Stimulated activated CD4-positive, alpha-beta T cell treated with anti-CD3 and anti-CD28 coated beads, TNF-alpha, amount 100 ng/mL, for 48 hours (primary cell): ENCODE measurements at regions not wholly inside any gene's neighbourhood (a gene's known extent, or its start where the extent isn't known, plus 50 kb on each side); places are given as distances from the start of the nearest gene placed in this dataset.

ENCODE experiments used
- DNase-seq, 3 donors: peaks; one replicate each; pipeline ENCODE4 v3.0.0-alpha.2; 2020; ENCODE audit warnings: low read depth in 3 of 3

DNA sequence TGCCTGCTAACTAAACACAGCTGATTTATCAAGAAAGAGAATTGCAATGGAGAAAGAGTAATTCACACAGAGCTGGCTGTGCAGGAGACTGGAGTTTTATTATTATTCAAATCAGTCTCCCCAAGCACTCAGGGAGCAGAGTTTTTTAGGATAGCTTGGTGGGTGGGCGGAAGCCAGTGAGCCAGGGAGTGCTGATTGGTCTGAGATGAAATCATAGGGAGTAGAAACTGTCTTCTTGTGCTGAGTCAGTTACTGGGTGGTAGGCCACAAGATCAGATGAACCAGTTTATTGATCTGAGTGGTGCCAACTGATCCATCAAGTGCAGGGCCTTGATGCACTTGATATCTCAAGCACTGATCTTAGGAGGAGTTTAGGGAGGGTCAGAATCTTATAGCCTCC, 891.9 kb upstream of the CADM2 start:
- DNase-seq, result no peak

DNA sequence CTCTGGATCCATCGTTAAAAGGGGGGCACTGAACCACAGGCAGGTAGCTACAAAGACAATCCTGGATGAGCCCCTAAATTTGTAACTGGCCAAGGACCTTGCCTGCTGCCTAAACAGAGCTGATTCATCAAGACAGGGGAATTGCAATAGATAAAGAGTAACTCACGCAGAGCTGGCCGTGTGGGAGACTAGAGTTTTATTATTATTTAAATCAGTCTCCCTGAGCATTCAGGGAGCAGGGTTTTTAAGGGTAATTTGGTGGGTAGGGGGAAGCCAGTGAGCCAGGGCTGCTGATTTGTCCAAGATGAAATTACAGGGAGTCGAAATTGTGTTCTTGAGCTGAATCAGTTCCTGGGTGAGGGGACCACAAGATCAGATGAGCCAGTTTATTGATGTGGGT, 885.1 kb upstream of the CADM2 start:
- DNase-seq, result no peak

DNA sequence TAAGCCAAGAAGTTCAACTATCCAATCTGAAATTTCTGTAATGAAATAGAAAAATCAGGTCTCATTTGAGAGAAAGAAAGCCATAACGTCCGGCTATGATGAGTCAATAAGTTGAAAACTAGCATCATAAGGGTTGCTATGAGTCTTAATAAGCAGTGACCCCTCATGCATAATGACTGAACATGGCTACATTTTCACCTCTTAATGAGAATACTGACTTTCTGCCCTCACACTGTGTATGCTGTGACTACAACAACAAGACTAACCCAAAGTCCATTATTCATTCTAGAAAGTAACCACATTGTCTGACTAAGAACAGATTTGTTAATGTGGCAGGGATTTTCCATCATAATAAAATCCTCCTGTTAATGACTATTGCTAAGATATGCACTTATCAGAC, 884.0 kb upstream of the CADM2 start:
- no peak for DNase-seq

DNA sequence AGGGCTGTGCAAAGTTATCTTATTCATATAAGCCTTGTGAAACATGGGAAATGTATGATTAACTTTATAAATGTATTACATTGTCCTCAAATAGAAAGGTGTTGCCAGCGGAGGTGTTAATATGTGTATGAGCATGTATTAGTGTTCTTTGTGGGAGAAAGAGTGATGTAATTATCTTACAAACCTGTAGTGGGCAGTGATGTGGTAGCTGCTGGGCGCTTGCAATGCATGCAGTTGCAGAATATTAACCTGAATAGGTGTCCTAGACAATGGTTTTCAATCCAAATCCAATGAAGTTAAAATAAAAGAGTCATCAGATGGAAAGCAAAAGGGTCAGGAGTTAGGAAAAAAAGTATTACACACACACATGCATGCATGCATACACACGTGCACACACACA, 881.3 kb upstream of the CADM2 start:
- no peak for DNase-seq

DNA sequence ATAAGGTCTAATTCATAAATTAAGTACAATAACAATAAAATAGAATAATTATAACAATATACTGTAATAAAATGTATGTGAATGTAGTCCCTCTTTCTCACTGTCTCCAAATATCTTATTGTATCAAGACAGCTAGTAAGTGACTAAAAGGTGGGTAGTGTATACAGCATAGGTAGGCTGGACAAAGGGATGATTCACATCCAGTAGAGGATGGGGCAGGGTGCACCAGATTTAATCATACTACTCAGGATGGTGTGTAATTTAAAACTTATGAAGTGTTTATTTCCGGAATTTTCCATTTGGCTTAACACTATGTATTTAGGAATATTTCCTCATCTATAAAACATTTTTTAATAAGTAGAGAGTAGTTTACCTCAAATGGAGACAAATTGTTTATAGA, 876.1 kb upstream of the CADM2 start:
- DNase-seq, result no peak

DNA sequence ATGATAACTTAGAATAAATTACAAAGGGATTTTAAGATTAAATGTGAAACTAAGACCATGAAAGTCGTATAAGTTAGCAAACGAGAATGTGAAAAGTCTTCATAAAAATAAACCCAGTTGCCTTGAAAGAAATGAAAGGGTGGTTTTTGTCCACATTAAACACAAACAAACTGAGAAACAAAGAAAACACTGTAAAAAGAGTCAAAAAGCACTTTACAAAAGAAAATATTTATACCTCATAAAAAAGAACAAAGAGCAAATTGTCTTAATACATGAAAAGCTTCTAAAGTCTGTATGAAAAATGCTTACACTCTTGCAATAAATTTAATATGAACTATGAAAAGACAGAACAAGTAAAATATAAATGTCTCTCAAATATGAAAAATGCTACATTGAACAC, 865.9 kb upstream of the CADM2 start:
- DNase-seq, result no peak

DNA sequence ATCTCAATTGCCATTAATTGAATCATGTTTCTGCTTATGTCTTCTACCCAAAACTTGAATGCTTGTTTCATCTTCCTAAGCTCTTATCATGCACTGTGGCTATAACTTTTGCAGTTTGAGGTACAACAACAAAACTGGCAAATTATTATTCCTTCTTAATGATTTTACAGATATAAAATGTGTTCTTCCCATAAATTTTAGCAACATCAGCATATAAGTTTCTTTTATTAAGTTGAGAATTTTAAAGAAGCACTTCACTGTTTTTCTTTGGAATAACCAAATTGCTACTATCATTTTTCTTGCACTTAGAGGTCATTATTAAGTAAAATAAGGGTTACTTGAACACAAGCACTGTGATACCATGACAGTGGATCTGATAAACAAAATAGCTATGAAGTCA, 862.6 kb upstream of the CADM2 start:
- no peak for DNase-seq

DNA sequence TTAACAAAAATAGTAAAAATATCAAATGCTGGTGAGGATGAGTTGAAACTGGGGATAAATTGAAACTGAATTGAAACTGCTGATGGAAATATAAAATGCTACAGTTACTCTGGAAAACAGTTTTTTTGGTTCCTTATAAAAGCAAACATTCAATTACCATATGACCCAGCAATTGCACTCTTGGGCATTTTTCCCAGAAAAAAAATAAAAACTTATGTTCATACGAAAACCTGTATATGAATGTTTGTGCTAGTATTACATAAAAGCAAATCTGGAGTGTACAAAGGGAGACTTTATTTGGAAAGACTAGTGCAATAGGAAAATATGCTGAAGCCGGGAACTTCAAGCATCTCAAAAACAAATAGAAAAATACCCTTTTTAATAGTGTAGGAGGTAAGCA, 857.9 kb upstream of the CADM2 start:
- no peak for DNase-seq

DNA sequence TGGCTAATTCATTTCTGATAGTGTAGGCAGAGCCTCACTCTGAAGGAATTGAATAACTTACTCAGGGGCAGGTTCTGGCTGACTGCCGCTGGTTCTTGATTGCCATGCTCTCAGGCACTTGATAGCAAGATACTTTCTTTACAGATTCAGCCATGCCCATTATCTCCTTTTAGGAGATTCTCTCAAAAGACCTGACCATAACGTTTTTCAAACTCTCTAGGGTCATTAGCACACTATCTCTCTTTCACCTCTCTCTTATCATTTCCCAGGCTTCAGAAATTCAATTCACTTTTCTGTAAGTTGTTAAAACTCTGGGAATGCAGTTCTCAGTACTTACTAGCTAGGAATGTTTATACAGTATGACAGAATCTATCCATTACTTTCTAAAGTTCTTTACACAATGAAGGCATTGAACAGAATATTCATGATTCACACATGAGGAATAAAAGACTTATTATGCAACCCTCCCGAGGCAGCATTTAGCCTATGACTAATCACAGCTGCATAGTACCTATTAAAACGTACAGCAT, 850.3 kb upstream of the CADM2 start:
- no peak for DNase-seq

DNA sequence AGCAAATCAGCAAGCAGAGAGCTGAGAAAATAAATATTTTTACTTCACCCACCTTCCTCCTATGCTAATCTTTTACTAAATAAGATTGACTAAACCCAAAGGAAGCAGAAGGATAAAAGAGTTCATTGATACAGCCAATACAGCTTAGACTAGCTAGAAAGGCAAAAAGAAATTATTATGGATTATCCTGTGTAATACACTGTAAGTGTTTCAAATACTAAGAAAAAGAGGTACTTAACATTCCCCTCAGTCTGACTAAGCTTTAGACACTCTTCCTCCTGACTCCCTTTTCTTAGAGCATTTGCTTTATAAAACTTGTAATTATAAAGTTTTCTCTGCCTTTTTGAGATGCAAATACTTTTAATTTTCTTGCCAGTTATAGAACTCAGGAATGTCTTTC, 848.9 kb upstream of the CADM2 start:
- no peak for DNase-seq

DNA sequence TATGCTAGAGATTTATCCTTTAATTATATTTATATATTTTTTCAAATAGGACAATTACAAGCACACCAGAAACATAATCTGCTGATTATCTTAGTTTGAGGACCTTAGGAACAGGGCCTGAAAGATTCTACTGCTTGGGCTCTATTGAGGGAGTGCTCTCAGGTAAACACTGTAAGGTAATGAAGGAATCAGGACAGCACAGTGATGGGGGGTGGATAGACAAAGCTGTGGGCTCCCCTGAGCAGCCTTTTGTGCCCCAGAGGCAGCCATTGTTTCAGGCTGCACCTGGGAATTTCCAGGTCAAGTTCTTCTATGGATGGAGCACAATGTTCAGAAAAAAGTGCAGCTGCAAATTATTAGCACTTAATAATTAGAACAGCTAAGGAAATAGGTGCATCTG, 848.0 kb upstream of the CADM2 start:
- no peak for DNase-seq

DNA sequence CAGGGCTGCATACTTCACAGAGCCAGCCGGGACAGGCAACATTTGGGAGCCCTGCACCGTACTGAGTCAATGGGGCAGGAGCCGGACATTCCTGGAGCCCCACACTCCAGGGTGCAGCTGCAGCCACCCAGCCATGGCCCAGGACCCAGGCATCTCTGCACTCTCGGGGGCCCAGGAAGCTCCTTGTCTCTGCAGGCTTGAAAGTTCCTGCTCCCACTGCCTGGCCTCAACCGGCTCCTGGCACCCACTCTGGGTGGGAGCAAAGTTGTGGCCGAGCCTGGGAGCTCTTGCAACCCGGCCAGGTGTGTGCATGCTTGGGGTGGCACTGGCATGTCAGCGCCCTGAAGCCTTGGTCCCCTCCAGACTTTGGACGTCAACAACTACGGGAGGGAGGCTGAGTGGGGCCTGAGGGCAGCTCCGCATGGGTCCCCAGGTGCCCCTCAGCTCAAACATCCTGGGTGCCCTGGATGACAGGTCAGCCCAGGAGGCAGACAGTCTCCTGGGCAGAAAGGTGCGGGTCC, 833.5 kb upstream of the CADM2 start:
- no peak for DNase-seq

DNA sequence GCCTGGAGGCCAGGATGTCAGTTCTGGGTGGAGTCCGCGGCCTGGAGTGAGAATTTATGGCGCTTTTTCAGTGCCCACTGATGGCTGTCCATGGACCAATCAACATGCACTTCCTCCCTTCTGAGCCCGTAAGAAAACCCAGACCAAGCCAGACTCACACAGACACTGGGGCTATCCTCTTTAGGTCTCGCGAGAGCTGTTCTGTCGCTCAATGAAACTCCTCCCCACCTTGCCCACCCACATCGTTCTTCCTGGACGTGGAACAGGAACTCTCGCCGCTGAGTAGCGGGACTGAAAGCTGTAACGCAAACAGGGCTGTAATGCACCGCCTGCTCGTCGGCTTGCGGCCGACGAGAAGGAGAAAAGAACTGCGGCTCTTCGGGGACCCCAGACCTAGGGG, 833.0 kb upstream of the CADM2 start:
- DNase-seq, result no peak

DNA sequence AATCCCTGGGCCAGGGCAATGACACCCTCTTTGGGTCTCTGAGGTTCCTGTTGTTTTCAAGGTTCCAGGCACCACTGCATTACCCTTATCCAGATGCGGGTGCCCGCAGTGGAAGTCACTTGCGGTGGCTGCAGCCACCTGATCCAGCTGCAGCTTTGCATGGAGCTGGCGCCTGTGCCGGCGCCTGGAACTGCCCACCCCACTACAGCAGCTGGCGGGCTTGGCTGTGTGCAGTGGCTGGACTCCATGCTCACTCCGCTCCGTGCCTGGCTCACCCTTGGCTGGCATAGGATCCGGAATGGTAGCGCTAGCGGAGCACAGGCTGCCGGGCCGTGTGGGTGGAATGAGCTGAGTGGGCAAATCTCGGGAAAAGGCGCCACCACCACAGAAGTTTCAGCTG, 832.6 kb upstream of the CADM2 start:
- DNase-seq, result no peak

DNA sequence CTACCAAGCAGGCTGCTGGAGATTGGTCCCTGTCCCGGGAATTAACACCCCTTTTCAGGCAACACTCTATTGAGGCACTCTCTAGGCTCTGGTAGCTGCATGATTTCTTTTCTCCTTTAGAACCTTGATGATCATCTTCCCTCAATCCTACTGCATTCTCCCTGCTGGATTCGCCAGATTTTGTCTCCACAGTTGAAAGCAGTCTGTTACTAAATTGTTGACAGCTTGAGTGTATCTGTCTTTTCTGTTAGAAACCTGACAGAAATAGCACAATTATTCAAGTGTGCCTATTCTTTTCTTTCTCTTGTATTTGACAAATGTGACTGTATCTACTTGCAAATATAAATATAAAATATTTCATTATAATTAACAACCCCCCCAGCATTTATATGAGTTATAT, 830.8 kb upstream of the CADM2 start:
- DNase-seq, result no peak

DNA sequence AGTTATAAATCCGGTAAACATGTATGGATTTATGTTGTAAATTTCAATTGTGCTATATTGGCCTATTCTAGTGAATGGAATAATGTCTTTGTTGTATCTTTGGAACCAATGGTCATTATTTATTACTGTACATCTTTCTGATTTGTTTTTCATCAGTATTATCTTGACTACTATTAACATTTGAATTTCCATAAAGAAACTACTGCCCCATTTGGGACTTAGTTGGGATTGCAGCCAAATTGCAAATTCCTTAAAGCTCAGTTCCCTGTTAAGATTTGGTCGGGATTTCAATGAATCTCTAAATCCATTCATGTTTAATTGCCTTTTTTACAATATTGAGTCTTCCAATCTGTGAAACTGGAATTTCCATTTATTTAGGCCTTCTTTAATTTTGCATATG, 822.4 kb upstream of the CADM2 start:
- DNase-seq, result no peak

DNA sequence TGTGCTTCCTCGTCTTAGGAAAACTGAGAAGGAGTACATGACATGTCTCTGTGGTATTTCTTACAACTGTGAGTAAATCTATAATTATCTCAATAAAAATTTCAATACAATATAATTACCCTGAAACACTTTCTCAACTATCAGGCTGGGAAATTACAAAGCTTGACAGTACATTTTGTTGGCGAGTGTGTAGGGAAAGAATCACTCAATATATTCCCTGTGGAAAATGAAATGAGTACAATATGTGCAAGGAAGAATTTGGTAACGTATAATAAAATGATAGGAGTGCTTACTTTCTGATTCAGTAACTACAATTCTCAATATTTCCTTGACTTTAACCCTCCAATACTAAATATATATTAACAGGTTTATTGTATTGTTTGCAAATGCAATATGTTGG, 818.2 kb upstream of the CADM2 start:
- no peak for DNase-seq

DNA sequence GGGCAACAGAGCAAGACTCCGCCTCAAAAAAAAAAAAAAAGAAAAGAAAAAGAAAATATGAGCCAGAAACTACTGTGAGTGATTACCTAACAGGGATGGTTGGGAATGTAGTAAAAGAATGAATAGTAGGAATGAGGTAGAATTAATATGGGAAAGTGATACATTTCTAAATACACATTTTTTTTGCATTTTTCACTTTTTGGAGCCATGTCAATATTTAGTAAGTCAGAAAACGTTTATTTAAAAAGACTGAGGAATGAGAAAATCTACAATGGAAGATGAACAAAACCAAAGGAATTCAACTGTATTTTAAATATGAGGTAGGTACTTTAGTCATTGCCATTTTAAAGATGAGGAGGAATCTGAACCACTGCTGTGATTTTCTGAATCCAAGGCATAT, 817.2 kb upstream of the CADM2 start:
- DNase-seq, result no peak

DNA sequence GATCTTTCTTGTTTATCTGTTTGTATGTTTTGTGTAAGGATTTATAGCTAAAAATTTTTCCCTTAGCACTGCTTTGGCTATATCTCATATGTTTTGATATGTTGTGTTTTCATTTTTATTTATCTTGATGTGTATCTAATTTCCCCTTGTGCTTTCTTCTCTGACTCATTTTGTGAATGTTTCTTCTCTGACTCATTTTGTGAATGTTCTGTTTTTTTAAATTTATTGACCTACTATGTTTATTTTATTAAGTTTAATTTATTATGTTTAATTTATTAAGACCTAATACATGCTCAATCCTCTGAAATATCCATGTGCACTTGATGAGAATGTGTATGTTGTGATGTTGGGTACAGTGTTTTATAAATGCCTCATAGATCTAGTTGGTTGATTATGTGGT, 793.5 kb upstream of the CADM2 start:
- no peak for DNase-seq

DNA sequence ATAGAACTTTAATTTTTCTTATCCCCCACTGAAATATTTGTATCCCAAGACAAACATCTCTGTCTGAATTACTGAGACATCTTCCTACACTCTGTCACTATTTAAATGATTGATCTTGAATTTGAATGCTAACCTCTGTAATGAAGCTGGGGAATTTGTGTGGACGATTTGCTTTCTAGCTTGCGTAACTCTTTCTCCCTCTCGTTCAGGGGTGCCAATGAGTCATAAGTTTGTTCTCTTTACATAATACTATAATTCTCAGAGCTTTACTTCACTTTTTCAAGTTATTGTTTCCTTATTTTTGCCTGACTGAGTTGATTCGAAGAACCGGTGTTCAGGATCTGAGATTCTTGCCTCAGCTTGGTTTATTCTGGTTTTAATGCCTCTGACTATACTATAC, 783.3 kb upstream of the CADM2 start:
- DNase-seq, result no peak

DNA sequence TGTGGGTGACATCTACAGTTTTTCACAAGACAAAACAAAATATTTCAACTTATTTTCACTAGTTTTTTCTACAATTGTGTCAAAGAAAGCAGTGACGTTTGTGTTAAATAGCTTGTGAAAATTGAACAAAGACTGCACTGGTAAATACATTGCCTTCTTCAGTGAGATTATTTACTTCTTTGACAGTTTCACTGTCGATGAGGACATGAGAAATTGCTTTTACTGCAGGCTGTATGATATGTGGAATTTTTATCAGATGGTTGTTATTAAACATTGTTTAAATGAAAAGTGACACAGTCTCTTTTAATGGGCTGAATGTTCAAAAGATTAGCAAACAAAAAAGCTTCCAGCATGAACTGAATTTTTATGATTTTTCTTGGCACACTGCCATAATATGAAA, 773.9 kb upstream of the CADM2 start:
- no peak for DNase-seq

DNA sequence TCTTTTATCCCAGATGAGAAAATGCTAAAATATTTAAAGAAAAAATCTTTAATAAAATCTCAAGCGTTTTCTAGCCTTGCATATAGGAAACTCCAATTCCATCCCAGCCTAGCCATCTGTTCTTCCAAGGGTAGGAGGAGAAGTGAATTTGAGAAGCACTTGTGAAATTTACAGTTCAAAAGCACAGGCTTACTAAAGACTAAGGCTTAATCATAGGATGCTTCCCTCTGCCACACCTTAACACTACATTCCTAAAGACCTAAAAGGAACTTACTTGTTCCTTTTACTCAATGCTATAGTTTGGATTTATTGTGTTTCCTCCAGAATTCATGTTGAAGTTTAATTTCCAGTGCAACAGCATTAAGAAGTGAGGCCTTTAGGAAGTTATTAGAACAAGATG, 764.8 kb upstream of the CADM2 start:
- no peak for DNase-seq

DNA sequence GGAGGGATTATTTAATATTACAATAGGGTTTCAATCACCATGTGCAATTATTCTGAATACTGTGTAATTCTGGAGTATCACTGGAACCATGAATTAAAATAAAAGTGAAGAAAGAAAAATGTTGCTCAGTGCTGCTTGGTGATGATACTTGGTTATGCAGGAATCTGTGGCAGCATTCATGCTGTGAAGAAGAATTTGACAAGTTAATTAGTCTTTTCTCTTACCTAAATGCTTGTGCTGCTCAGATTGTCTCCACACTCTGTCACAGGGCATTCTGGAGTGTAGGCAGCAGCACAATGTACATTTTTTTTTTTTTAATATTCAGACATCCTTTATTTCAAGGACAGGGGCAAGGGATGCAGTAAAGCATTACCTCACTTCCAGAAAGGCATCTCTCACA, 749.3 kb upstream of the CADM2 start:
- DNase-seq, result no peak

DNA sequence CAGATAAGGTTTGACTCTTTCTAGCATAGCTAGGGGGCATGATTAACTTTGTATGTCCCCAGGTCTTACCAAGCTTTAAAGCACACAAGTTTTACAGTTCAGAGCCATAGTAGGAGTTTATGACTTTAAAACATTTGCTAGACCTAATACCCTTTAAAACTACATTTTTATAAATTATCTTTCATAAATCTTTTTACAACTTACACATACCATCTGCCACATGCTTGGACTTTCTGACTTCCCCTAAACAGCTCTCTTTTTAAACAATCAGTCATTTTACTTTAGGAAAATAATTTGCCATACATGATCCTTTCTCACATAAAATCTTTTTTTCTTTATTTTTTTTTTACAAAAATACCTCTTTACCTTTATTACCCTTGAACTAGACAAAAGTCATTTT, 735.3 kb upstream of the CADM2 start:
- DNase-seq, result no peak

DNA sequence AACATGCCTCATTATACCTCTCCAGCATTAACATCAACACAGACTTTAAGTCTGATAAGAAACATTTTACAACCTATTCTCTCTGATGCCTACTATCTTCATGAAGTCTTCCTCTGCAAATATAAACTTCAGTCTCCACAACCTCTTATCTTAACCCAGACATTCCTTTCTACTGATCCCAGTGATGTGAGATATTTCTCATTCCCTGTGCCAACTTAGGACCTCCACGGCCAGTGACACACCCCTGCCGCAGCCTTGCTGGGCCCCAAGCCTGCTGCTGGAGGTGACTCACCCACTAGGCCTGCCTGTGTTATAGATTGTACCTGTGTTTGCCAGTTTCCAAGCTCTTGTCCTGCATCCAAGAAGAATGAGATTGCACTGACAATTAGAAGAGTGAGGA, 734.5 kb upstream of the CADM2 start:
- DNase-seq, result no peak
